HG02938 (cell line): ENCODE measurements at regions not wholly inside any gene's neighbourhood (a gene's known extent, or its start where the extent isn't known, plus 50 kb on each side); places are given as distances from the start of the nearest gene placed in this dataset.

Experiments used
- ATAC-seq: cut with Tn5 transposase; IDR thresholded peaks from one replicate; pipeline ENCODE4 v1.9.1; 2021; ENCODE audit warnings: mild to moderate bottlenecking, moderate library complexity; ENCODE audit not compliant: unreplicated experiment

- peak; percentile 85 for ATAC-seq
These were observed 1135.7 kb downstream of the IGSF11 start for GRCh38 chr3:117898722-117899522.

- no peak for ATAC-seq
These were observed 1131.4 kb downstream of the IGSF11 start for GRCh38 chr3:117903226-117903625.

- no peak for ATAC-seq
These were observed 1123.7 kb downstream of the IGSF11 start for GRCh38 chr3:117910820-117911521.

DNA sequence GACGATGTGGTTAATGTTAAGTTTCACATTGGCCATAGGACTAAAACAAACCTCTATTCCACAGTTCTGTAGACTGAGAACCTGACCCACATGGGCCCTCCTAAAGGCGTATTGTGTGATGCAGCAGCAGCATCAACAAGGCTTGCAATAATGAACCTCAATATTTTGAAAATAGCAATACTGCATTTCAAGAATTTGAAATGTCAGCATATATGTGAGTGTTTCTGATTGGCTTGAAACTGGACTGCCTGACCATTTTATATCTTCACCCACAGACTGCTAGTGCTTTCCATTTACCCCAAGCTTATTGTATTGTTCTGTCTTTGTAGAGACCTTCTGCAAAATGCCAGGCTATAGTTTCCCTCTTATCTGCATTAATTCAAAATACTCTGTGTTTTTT is 1122.3 kb downstream of the IGSF11 start:
- no peak for ATAC-seq

DNA sequence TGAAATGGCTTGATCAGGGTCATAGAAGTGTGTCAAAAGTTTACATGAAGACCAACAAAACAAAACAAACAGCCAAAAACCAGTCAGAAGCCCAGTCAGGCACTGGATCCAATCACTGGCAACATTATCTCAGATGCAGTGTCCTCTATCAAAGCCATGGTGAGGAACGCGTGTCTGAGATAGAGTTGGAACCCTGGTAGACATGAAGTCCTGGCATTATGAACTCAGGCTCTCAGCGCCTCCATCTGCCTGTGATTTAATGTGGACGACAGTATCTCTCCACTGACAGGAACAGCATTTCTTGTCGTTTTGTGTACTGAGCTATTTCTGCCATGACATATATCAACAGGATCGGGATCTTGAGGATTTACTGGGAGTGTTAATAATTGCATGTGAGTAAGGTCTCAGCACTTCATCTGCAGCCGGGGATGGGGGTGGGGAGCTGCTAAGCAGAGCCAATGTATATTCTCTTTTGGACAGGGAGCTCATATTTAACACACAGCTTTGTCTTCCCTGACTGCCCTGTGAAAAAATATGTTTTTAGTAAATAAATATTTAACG is 1120.0 kb downstream of the IGSF11 start:
- no peak for ATAC-seq

DNA sequence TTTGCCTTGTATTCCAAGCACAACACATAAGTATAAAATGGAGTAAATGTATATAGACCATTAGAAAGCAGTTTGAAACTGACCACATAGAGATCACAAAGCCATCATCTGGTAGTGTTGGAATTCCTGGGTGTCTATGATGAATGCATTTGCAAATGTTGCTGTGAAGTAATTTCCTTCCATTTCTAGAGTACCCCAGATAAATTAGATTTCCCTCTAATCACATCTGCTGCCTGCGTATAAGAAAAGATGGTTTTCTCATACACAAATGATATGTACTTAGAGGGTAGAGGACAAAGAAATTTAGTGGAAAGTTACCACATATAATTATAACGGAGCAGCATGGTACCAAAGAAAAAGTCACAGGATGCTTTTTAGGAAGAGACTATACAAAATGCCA is 1117.8 kb downstream of the IGSF11 start:
- ATAC-seq, result no peak

DNA sequence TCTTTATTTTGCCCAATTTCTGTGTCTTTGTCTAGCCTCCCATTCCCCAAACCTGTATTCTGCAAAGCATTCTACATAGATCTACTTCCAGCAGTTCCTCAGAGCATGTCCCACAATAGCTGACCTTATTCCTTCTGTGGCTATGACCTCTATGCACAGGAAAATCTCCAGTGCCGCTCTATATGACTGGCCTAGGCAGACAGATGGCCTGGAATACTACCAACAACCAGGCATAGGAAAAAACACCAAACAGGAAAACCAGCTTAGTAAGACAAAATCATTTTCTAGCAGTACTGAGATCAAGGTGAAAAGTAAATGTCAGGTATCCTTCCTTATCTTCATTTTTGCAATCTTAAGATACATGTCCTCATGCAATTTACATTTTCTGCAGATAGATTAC is 1115.0 kb downstream of the IGSF11 start:
- no peak for ATAC-seq

GRCh38 chr3:117920253-117920898 is 1114.3 kb downstream of the IGSF11 start:
- no peak for ATAC-seq

DNA sequence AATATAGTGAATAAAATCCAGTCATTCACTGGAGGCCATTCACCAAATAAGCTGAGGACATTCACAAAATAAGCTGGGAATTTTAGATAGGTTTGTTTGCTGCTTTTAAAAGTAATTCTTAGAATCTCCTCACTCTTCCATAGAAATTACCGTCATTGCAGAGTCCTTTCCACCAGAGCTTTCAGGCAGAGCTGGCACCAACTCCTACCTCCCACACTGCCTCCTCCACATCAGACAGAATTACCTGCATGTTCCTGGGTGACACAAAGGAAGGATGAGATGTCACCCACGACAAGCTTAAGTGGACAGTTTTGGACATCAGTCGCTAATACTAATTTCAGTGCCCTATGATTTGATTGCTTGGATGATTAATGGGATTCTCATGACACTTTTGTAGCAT is 1113.2 kb downstream of the IGSF11 start:
- no peak for ATAC-seq

DNA sequence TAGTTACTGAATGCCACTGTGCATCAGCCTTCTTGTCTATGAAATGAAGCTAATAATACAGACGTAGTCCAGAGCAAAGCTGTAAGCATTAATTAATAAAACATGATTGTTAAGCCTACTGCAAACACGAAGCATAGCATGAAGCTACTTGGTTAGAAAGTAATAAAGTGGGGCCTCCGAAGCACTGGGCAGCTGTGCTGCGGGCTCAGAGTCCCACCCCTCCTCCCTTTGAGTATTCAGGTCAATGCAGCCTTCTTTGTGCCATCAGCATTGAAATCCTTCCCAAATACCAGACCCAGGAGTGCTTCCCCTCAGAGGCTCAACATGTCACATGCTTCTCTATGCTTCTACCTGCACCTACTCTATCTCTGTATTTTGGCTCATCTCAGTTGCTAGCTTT is 1112.6 kb downstream of the IGSF11 start:
- ATAC-seq, result no peak

- ATAC-seq, result no peak
These were observed 1107.8 kb downstream of the IGSF11 start for GRCh38 chr3:117926819-117927218.

DNA sequence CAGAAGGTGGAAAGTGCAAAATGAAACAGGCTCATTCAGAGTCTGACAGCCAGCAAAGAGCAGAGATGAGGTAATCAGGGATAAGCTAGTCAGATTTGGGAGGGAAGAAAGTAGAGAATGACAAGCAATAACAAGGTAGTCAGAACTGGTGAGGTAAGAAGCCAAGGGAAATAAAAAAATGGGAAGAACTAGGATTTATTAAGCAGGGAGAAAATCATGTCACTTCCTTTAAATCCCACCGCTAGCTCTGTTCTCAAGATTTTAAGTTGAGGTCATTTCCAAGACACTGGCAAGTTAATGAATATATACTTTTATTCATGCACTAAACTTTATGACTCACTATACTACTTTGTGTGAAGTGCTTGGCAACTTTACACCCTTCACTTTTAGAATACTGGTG is 1106.8 kb downstream of the IGSF11 start:
- ATAC-seq, result no peak

DNA sequence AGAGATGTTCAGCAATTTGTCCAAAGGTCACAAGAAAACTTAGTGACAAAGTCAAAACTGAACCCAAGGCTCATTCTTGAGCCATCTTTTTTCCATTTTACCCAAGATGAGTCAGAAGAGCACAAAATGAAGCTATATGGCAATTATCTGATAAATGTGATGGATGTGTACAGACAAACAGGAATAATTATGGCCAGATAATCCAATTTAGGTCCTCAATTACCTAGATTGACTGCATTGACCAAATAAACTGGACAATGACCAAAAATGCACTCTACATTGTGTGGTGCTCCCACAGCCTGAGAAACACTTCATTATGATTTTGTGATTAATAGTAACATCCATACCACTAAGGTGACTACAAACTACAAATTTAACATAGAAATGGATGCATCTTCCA is 1105.8 kb downstream of the IGSF11 start:
- ATAC-seq, result no peak

GRCh38 chr3:117932441-117932840 is 1102.2 kb downstream of the IGSF11 start:
- ATAC-seq, result no peak

- ATAC-seq, result no peak
These were observed 1098.5 kb downstream of the IGSF11 start for GRCh38 chr3:117936159-117936558.

GRCh38 chr3:117938974-117939373 is 1095.7 kb downstream of the IGSF11 start:
- no peak for ATAC-seq

DNA sequence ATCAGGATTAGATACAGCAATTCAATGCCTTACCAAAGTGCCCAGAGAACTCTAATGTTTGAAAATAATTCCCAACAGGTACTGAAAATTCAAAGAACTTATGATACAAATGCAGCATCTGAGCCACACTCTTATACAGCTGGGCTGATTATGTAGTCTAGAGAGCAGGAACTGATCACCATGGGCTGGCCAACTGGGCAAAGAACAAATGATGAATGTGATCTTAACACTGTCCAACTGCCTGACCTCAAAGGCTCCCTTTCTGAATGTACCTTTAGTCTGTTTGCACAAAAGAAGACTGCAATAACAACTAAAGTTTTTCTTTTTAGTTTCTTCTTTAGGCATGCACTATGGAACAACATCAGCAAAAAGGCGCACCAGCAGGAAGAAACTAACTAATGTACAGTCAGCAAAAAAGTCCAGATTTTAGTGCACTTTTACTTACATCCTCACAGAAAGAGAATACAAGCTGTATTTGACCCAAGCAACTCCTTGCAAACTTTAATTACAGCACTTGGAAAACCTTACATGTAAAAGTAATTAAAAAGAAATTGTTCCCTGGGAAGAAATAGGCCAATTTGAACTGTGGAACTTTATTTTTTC is 1095.1 kb downstream of the IGSF11 start:
- ATAC-seq, result no peak

DNA sequence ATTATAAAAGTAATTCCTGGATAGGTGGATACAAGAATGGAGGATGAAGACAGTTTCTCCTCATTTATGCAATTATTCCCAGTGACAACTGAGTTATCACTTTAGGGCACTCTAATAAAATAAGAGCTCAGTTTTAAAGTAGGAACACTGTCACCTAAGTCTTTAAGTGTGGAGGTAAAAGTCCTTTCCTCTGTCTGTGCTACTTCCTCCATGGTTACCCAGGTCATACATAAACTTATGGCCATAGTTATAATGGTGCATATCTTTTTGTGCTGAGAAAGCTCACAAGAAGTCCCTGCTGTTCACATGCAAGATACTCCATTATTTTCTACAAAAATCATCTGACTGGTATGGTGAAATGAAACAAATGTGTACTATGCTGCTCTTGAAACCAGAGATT is 1093.6 kb downstream of the IGSF11 start:
- no peak for ATAC-seq

GRCh38 chr3:117941756-117942155 is 1092.9 kb downstream of the IGSF11 start:
- ATAC-seq, result no peak

DNA sequence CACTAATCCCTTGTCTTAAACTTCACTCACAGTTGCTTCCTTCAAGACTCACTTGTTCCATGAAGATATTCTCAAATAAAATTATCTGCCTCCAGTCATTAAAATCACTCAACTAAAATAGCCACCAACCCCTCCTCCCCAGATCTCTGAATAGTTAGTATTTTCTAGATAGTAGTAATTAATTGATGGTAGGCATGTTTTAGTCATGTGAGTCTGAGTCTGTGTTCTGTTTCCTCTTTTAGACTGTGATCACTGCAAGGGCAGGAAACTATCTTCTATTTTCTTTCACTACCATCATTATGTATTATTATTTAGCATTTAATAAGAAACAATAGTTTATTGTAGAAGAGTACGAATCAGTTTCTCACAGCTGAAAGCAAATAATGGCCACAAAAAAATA is 1080.5 kb downstream of the IGSF11 start:
- no peak for ATAC-seq

GRCh38 chr3:117955196-117955595 is 1079.5 kb downstream of the IGSF11 start:
- ATAC-seq, result no peak
